HG03175 (cell line): ENCODE measurements at regions not wholly inside any gene's neighbourhood (a gene's known extent, or its start where the extent isn't known, plus 50 kb on each side); places are given as distances from the start of the nearest gene placed in this dataset.

ENCODE experiments used
- ATAC-seq: cut with Tn5 transposase; IDR thresholded peaks from one replicate; pipeline ENCODE4 v1.9.1; 2021; ENCODE audit warnings: mild to moderate bottlenecking, moderate library complexity; ENCODE audit not compliant: unreplicated experiment

GRCh38 chr9:12613071-12613470 lies 80.1 kb upstream of the TYRP1 start:
- ATAC-seq, result no peak

GRCh38 chr9:12614488-12614887 lies 78.7 kb upstream of the TYRP1 start:
- ATAC-seq, result no peak

GRCh38 chr9:12618956-12619355 lies 74.2 kb upstream of the TYRP1 start:
- ATAC-seq, result no peak

- ATAC-seq, result no peak
These were observed 67.3 kb upstream of the TYRP1 start for GRCh38 chr9:12625844-12626243.

GRCh38 chr9:12627096-12627495 lies 66.1 kb upstream of the TYRP1 start:
- no peak for ATAC-seq

- ATAC-seq, result no peak
These were observed 64.6 kb upstream of the TYRP1 start for GRCh38 chr9:12628546-12628945.

GRCh38 chr9:12629067-12629466 lies 64.1 kb upstream of the TYRP1 start:
- no peak for ATAC-seq

- ATAC-seq, result no peak
These were observed 61.3 kb upstream of the TYRP1 start for GRCh38 chr9:12631866-12632265.

- no peak for ATAC-seq
These were observed 60.0 kb upstream of the TYRP1 start for GRCh38 chr9:12633016-12633765.

- ATAC-seq, result no peak
These were observed 53.1 kb upstream of the TYRP1 start for GRCh38 chr9:12640016-12640587.

- ATAC-seq, result no peak
These were observed 52.1 kb upstream of the TYRP1 start for GRCh38 chr9:12640866-12641636.
